Hepatic stellate cell (primary cell): ENCODE measurements at regions not wholly inside any gene's neighbourhood (a gene's known extent, or its start where the extent isn't known, plus 50 kb on each side); places are given as distances from the start of the nearest gene placed in this dataset.
"Not testable (repeated sequence)": the region's sequence is repeated elsewhere in the genome, so short reads cannot be mapped to it uniquely, and the experiment has no call there.

Experiments used
- DNase-seq: peaks from one replicate; pipeline ENCODE4 v3.0.0; 2011; ENCODE audit warnings: low spot score

DNA sequence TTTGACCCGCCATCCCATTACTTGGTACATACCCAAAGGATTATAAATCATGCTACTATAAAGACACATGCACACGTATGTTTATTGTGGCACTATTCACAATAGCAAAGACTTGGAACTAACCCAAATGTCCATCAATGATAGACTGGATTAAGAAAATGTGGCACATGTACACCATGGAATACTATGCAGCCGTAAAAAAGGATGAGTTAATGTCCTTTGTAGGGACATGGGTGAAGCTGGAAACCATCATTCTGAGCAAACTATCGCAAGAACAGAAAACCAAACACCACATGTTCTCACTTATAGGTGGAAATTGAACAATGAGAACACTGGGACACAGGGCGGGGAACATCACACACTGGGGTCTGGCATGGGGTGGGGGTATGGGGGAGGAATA is 57.1 kb upstream of the GMDS start:
- DNase-seq, result not testable (repeated sequence)

DNA sequence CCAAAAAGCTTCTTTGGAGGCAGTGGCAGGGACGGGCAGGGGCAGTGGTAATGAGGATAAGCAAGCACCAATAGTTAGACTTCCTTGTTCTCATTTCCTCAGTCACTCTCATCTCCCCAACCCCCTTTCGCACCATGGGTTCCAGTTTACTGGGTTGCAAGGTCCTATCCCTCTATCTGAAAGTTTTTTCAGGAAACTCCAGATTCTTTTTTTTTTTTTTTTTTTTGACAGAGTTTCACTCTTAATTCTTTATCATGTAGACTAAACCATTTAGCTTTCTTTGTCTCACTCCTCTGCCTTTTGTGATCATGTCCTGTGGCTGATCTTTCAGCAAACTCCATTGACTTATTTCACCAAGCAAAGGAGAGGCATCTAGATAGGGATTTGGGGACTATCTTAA is 51.4 kb upstream of the GMDS start:
- DNase-seq, result no peak
